C4-2B (cell line): ENCODE measurements at regions not wholly inside any gene's neighbourhood (a gene's known extent, or its start where the extent isn't known, plus 50 kb on each side); places are given as distances from the start of the nearest gene placed in this dataset.

Experiments
- CTCF ChIP-seq: fragments of 450-650 bp; conservative IDR thresholded peaks from 2 replicates; pipeline ENCODE4 v1.5.1; 2017; ENCODE audit warnings: mild to moderate bottlenecking
- ZFX ChIP-seq: fragments of 450-650 bp; IDR thresholded peaks from 2 replicates; pipeline ENCODE4 v1.6.1; 2017

GRCh38 chr21:24938573-24938972, 668.7 kb downstream of the MRPL39 start:
- TF ChIP-seq CTCF (no peak), ZFX (no peak)
